HUDEP-2 (cell line): ENCODE measurements at regions not wholly inside any gene's neighbourhood (a gene's known extent, or its start where the extent isn't known, plus 50 kb on each side); places are given as distances from the start of the nearest gene placed in this dataset.
"Not testable (repeated sequence)": the region's sequence is repeated elsewhere in the genome, so short reads cannot be mapped to it uniquely, and the experiment has no call there.

Source experiments
- DNase-seq, 76 experiments: peaks; one replicate each; lab custom pipeline; 2025; ENCODE audit not compliant: unreplicated experiment in 76 of 76; lab: John Stamatoyannopoulos, UW

- DNase-seq, result not testable (repeated sequence)
These were observed 454.3 kb upstream of the SLITRK6 start for GRCh38 chr13:86253497-86253896.

GRCh38 chr13:86255820-86256219 lies 456.6 kb upstream of the SLITRK6 start:
- DNase-seq, result not testable (repeated sequence)

- DNase-seq, result no peak
These were observed 470.3 kb upstream of the SLITRK6 start for GRCh38 chr13:86269511-86269910.

GRCh38 chr13:86282442-86282841 lies 483.2 kb upstream of the SLITRK6 start:
- no peak for DNase-seq

- no peak for DNase-seq
These were observed 483.8 kb upstream of the SLITRK6 start for GRCh38 chr13:86283031-86283430.

GRCh38 chr13:86298725-86299124 lies 499.5 kb upstream of the SLITRK6 start:
- no peak for DNase-seq

- DNase-seq, result no peak
These were observed 499.9 kb upstream of the SLITRK6 start for GRCh38 chr13:86299128-86299527.

- no peak for DNase-seq
These were observed 510.7 kb upstream of the SLITRK6 start for GRCh38 chr13:86309881-86310280.

GRCh38 chr13:86313421-86313820 lies 514.2 kb upstream of the SLITRK6 start:
- DNase-seq, result no peak

GRCh38 chr13:86318450-86318849 lies 519.2 kb upstream of the SLITRK6 start:
- DNase-seq, result no peak

- no peak for DNase-seq
These were observed 525.0 kb upstream of the SLITRK6 start for GRCh38 chr13:86324191-86324590.

- no peak for DNase-seq
These were observed 556.1 kb upstream of the SLITRK6 start for GRCh38 chr13:86355301-86355700.

- no peak for DNase-seq
These were observed 557.9 kb upstream of the SLITRK6 start for GRCh38 chr13:86357106-86357505.

GRCh38 chr13:86363749-86364148 lies 564.5 kb upstream of the SLITRK6 start:
- not testable (repeated sequence) for DNase-seq

- DNase-seq, result no peak
These were observed 569.7 kb upstream of the SLITRK6 start for GRCh38 chr13:86368924-86369323.

- DNase-seq, result no peak
These were observed 578.2 kb upstream of the SLITRK6 start for GRCh38 chr13:86377451-86377850.

- DNase-seq, result no peak
These were observed 579.4 kb upstream of the SLITRK6 start for GRCh38 chr13:86378628-86379027.

- DNase-seq, result no peak
These were observed 583.9 kb upstream of the SLITRK6 start for GRCh38 chr13:86383151-86383550.

GRCh38 chr13:86383561-86383960 lies 584.3 kb upstream of the SLITRK6 start:
- no peak for DNase-seq

- DNase-seq, result no peak
These were observed 598.4 kb upstream of the SLITRK6 start for GRCh38 chr13:86397635-86398034.

- DNase-seq, result no peak
These were observed 600.4 kb upstream of the SLITRK6 start for GRCh38 chr13:86399572-86399971.

GRCh38 chr13:86402500-86402899 lies 603.3 kb upstream of the SLITRK6 start:
- no peak for DNase-seq

- no peak for DNase-seq
These were observed 604.0 kb upstream of the SLITRK6 start for GRCh38 chr13:86403181-86403580.
